Muscle of arm (tissue), 1 donor: ENCODE measurements at regions not wholly inside any gene's neighbourhood (a gene's known extent, or its start where the extent isn't known, plus 50 kb on each side); places are given as distances from the start of the nearest gene placed in this dataset.

Experiments
- DNase-seq: peaks from one replicate; pipeline ENCODE4 v3.0.0-alpha.2; 2013

GRCh38 chr4:179582164-179582905 lies 2140.1 kb upstream of the AGA start:
- DNase-seq: no peak

- DNase-seq: no peak
These were observed 2141.0 kb upstream of the AGA start for GRCh38 chr4:179583221-179583620.

GRCh38 chr4:179584101-179584500 lies 2141.9 kb upstream of the AGA start:
- no peak for DNase-seq

- no peak for DNase-seq
These were observed 2143.5 kb upstream of the AGA start for GRCh38 chr4:179585761-179586160.

GRCh38 chr4:179586460-179586859 lies 2144.2 kb upstream of the AGA start:
- DNase-seq: no peak

GRCh38 chr4:179595671-179596410 lies 2153.6 kb upstream of the AGA start:
- DNase-seq: no peak

- no peak for DNase-seq
These were observed 2154.4 kb upstream of the AGA start for GRCh38 chr4:179596621-179597020.

GRCh38 chr4:179597301-179597700 lies 2155.1 kb upstream of the AGA start:
- DNase-seq: no peak

- no peak for DNase-seq
These were observed 2159.4 kb upstream of the AGA start for GRCh38 chr4:179601671-179602070.

- no peak for DNase-seq
These were observed 2163.0 kb upstream of the AGA start for GRCh38 chr4:179605196-179605595.

GRCh38 chr4:179607003-179607402 lies 2164.8 kb upstream of the AGA start:
- no peak for DNase-seq

- DNase-seq: no peak
These were observed 2173.5 kb upstream of the AGA start for GRCh38 chr4:179615704-179616103.

GRCh38 chr4:179618966-179619365 lies 2176.7 kb upstream of the AGA start:
- no peak for DNase-seq

- DNase-seq: no peak
These were observed 2182.5 kb upstream of the AGA start for GRCh38 chr4:179624768-179625181.

GRCh38 chr4:179625406-179625805 lies 2183.2 kb upstream of the AGA start:
- DNase-seq: no peak

GRCh38 chr4:179626687-179627086 lies 2184.4 kb upstream of the AGA start:
- DNase-seq: no peak

- DNase-seq: no peak
These were observed 2189.1 kb upstream of the AGA start for GRCh38 chr4:179631321-179631720.

- DNase-seq: no peak
These were observed 2192.6 kb upstream of the AGA start for GRCh38 chr4:179634862-179635261.

GRCh38 chr4:179662522-179662921 lies 2220.3 kb upstream of the AGA start:
- no peak for DNase-seq

GRCh38 chr4:179663641-179664429 lies 2221.6 kb upstream of the AGA start:
- no peak for DNase-seq

GRCh38 chr4:179664430-179665027 lies 2222.3 kb upstream of the AGA start:
- no peak for DNase-seq

- no peak for DNase-seq
These were observed 2224.0 kb upstream of the AGA start for GRCh38 chr4:179666226-179666625.
